Germinal center (tissue), 1 donor: ENCODE measurements at regions not wholly inside any gene's neighbourhood (a gene's known extent, or its start where the extent isn't known, plus 50 kb on each side); places are given as distances from the start of the nearest gene placed in this dataset.
A peak's percentile ranks its signal among the peaks of the same experiment; 100 is the strongest.

Source experiments
- DNase-seq: peaks from one replicate; pipeline ENCODE4 v3.0.0; 2012; ENCODE audit warnings: mixed read lengths, low spot score

DNA sequence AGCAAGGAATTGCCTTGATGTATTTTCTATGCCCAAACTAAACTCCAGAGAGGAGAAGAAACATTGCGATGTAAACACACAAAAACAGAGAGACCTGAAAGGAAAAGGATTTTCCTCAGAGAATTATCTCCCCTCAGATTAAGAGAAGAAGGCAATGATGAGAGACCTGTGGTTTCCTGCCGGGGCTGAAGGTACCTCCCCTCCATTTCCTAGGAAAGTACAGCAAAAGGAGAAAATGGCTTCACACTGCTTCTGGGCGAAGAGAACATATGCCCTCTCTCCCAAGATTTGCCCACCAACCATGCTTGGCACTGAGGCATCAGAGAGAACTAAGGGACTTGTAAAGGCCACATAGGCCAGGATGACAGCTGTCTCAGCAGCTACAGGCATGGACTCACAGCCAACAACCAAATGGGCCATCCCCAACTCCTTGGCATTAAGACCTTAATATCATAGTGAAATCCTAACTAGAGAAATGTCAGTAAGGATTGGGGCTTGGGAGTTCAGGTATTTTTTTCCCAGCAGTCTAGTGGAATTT is 523.0 kb downstream of the PTPRC start:
- no peak for DNase-seq

DNA sequence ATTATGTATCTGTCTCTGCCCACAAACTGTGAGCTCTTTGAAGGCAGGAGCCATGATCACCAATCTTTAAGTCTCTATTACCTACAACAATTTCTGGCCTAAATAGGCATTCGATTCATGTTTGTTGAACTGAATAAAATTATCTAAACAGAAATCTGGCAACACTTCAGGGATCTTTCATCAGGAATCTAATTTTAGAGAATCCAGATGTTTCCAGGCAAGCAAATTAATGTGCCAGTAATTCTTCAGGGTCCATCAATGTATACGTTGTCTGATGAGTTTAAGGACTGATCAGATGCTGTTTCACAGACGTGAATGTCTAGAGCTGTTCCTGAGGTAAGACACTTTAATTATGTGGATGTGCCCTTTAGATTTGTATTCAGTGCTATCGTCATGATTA is 524.4 kb downstream of the PTPRC start:
- DNase-seq, result no peak

DNA sequence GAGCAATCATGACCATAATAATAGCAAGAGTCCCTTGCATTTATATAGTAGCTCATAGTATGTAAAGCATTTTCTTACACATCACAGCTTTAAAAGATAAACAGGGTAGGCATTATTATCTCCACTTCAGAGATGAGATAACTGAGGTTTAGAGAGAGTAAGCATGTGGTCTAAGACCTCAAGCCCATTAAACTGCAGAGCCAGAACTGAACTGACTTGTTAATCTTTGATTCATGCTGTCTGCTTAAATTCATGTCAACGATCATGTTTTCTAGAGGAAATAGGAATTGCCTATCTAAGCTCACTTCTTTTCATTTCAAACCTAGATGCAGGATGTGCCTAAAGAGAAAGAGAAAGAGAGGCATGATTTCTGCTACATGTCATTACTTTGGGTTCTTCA is 524.8 kb downstream of the PTPRC start:
- DNase-seq, result no peak

DNA sequence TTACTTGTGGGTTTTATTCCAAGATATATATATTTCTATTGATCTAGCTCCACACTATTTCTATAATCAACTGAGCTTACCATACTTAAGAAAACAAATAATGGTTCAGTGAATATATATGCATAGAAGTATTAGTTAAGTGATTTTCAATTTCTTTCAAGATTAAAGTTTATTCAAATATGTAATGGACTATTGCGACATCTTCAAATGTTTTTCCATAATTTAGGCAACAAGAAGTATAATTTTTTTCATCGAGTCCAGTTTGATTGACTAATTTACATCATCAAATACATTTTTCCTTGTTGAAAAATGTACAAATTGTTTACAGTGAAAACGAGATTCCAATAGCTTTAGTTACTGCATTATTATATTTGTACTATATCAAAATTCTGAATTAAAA is 528.6 kb downstream of the PTPRC start:
- DNase-seq, result no peak

DNA sequence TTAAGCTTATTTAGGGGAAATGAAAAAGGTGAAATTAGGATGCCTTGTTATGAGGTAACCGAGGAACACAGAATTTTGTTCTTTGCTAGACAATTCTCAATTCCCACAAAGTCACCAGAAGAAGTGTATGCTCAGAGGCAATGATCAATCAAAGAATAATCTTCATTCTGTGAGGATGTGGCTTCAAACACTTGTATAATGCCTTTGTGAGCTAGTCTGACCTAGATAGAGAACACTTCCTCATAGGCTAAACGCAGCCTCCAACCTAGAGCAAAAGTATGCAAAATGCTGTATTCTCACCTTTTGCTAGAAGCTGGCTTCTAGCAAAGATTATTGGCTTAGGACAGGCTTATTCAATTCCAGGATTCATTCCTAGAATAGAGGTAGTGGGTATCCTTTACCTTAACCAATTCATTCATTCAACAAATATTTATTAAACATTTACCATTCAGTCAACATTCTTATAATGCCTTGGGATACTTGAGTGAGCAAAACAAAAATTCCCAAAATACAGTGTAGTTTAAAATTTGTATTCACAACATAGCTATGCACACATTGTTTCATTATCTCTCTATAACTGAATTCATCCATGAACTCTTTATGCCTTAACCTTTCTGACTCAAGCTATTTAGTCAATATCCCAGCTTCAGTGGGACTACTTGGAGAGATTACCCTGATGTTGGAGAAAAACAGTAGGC is 530.2 kb downstream of the PTPRC start:
- no peak for DNase-seq

DNA sequence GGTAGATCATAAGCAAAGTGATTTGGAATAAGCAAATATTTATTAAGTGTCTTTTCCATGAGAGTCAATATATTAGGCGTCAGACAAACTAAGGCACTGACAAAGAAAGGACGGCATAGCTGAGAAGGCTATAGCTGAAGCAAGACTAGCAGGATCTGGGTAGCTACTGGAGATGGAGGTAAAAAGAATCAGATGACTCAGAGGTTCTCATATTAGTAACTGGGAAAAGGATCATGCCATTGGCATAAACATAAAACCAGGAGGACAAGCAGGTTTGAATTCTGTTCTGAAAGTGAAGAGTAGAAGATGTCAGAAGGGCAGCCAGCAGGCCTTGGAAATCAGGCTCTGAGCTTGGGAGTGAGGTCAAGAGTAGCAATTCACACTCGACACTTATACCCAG is 531.9 kb downstream of the PTPRC start:
- DNase-seq, result no peak

DNA sequence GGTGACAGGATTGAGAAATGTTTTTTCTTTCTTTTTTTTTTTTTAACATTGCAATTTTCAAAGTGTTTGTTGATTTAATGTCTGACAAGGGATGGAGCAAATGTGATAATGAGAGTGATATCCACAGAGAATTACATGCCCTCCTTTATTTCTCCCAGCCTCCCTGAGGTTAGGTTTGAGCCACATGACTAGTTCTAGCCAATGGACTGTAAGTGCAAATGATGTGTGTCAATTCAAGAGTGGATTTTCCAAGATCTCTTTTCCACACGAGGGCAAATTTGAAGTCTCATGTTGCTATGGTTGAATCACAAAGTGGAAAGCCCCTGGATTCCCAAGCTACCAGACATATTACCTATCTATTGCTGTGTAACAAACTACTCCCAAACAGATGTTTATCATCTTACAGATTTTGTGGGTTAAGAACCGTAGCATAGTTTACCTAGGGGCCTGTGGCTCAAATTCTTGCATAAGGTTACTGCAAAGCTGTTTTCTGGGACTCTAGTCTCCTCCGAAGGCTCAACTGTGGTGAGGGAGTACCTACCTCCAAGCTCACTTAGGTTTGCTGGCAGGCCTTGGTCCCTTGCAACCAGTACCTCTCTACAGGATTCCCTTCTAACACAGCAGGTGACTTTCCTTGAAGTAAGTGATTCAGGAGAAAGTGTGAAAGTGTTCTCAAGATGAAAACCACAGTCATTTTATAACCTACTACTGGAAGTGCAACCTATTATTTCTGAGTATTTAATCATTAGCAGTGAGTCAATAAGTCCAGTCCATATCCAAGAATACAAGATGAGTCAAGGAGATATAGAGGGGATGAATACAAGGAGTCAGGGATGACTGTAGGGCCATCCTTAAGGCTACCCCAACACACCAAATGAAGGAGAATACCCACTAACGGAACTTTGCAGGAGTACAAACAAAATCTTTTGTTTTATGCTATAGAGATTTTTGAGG is 533.6 kb downstream of the PTPRC start:
- no peak for DNase-seq

DNA sequence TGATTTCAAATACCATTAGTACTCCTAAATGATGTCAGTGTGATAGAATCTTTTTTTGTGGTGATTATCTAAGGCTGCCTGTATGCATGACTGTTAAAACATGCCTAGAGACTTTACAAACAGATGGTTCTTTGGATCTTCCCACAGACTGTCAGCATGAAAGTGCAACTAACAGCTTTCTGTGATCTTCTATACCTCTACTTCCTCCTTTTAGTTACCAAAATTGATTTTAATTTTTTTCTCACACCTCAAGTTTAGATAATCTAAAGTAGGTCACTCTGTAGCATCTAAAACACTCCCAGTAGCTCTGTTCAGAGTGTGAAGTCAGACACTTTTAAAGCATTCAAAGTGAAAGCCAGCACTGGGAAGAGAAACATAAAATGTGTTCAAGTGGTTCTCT is 534.5 kb downstream of the PTPRC start:
- DNase-seq, result peak; percentile 10

DNA sequence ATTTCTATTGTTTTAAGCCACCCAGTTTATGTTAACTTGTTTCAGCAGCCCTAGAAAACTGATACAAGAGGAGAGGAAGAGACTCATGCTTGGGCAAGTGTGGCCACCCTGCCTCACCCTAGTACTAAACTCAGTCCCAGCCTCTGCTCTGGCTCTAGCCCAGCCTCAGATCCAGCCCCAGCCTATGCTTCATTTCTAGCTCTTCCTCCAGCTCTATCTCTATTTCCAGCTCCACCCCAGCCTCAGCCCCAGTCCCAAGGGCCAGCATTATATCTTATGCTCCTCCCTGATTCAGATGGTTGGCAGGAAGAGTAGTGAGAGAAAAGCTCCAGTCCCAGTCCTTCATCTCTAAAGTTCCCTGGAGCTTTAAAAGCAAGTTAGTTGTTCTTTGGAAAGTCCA is 535.5 kb downstream of the PTPRC start:
- DNase-seq, result no peak

DNA sequence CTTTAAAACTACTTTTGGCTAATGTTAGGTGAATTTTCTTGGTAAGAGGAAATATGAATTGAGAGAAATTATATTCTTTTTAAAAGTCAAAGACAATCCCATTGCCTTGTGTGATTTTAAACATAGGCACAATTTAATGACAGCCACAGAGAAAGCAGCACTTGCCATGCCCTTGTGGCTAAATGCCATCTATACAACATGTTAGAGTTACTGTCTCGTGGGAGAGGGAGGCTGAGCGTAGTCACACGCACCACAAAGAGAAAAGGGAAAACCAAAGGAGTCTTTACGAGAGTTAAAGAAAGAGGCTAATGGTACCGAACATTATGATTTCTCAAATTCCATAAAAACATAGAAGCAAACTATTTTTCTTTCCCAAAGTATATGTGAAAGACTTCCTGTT is 537.9 kb downstream of the PTPRC start:
- DNase-seq, result no peak

DNA sequence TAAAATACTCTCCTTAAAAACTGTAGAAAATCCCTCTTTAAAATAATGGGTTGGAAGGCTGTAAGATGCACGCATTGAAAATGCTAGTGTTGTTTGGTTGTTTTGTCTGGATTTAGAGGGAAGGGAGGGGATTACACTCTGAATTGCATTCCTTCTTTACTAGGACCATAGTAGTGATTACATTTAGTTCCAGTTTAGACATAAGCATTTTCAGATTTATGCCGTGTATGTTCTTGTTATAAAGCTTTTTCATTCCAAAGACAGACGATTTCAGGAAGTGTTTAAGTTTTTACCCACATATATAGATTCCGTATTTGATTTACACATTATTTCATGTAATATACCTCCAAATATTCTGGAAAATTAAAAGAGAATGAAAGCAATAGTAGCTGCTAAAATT is 538.4 kb downstream of the PTPRC start:
- DNase-seq, result no peak

DNA sequence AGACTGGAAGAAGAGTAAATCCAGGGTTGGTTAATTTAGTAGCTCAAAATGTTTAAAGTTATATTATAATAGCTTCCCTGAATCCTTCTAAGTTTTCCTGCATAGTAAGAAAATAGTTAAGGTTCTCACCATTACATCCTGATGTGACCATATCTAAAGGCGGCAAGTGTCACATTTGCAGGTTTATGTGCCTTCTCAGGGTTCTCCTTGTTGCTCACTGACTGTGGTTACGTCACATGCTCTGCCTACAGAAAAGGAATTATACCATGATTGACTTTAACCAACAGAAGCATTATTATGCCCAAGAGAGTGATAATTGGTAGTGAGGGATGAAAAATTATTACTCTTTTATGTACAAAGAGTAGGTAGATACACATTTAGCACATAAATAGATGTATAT is 539.8 kb downstream of the PTPRC start:
- no peak for DNase-seq

DNA sequence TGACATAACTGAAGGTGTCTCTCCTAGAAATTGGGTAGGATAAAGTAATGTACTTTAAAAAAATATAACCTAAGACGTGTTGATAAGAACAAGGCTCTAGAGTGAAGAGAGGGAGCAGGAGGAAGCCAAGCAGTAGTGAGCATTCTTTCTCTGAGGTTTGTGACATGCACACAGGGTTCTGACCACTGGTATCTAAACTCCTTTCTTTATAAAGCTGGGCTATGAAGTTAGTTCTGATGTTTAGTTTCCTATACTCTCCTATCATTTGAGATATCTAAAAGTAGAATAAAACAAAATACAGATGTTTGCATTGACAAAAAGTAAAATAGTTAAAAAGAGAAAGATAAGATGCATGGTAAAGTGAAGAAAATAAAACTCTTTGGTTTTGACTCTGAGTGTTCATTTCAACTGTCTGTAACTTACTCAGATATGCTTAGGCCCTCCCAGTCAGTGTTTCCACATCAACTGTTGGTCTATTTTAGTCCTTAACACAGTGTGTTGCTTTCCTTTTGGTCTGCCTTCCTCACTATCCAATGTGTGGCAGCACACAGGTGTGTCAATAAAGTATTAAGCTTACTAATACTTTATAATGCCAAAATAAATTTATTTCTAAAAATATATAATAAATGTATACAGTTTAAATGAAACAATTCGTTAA is 543.5 kb downstream of the PTPRC start:
- no peak for DNase-seq

DNA sequence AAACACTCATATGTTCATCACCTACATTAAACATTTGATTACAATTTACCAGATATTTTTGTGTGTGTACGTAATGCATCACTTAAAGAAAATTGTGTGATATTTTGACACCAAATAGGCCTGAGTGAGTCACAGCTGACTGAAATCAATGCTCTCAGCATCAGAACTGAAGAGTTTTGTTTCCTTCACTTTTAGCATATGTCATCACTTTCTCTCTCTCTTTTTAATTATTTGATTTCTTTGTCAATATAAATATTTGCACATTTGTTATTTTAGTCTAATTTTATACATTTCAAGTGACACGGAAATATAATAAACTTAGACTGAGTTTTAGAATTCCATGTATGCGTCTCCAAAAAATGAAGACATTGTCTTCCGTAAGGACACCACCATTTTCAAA is 545.3 kb downstream of the PTPRC start:
- DNase-seq, result no peak

DNA sequence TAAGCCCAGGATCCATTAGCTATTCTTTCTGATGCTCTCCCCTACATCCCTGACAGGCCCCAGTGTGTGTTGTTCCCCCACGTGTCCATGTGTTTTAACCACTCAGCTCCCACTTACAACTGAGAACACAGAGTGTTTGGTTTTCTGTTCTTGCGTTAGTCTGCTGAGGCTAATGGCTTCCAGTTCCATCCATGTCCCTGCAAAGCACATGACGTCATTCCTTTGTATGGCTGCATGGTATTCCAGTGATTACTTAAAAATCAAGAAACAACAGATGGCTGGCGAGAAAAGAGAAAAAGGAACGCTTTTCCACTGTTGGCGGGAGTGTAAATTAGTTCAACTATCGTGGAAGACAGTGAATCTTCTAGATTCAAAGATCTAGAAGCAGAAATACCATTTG is 556.0 kb downstream of the PTPRC start:
- DNase-seq, result no peak

DNA sequence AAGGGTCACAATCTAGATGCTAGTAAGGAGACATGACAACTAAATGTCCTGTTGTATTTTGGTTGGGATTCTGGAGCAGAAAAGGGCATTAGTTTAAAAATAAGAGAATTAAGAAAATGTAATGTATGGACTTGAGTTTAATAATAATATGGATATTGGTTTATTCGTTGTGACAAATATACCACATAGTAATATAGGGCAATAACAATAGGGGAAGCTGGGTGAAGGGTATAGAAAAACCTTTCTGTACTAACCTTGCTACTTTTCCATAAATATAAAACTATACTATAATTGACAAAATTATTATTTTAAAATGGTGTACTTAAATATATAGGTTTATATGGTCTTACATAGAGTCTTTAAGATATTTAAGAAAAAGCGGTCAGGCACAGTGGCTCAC is 558.9 kb downstream of the PTPRC start:
- DNase-seq, result no peak

DNA sequence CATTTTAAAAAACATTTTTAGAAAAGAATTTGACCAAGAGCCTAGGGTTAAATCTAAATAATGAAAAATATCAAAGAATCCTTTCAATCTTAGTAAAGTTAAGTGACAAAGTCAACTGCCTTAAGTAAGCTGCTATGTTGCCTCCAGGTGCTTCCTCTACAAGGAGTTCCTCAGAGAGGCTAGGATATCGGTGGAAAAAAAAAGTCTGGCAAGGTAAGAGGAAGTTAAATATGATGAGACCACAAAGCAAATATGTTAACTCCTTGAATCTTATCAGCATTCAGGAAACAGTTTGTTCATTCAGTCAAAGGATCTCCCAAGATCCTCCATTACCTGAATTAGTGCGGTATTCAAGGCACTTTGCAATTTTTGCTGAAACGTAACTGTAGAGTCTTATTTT is 563.5 kb downstream of the PTPRC start:
- no peak for DNase-seq

DNA sequence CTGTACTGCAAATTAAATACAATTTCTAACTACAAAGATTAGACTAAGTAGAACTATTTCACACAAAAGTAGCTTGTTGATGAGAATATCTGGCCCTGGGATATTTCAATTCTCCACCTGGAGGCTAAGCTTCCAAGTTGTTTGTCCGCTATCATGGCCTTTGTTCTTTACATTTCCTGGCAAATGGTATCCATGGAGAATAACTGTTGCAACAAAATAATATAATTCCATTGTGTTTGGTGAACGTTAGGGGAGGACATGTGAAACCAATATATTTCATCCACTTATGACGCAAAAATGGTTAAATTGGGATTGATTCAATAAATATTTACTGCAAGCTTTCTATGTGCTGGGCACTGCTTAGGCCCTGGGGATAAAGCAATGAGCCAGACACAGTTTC is 565.4 kb downstream of the PTPRC start:
- DNase-seq, result no peak

DNA sequence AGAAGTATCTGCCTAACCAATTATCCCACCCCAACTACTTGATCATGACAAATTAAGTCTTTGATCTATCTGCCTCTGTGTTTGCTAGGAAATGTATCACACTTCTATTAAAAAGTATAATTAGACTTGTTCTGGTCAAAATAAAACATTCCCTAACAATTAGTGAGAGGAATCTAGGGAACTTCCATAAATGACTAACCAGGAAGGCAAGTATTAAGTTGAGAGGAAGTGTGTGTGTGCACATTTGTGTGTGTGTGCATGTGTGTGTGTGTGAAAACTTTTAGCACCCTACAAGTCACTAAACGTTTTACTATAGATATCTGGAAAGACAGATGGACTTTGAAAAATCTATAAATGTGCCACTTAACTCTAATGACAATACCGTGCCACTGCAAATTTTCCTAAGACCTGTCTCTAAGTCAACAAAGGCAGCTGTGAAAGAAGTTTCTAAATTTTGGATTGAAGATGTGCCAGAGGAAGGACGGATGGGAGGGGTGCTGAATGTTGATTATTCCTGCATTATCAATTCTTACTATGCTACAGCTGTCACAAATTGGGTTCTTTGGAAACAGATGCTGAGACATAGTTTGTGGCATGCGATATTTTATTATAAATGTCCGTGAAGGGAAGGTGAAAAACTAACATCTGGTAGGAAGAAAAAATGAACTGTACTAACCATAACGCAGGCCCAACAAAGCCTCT is 567.1 kb downstream of the PTPRC start:
- no peak for DNase-seq

DNA sequence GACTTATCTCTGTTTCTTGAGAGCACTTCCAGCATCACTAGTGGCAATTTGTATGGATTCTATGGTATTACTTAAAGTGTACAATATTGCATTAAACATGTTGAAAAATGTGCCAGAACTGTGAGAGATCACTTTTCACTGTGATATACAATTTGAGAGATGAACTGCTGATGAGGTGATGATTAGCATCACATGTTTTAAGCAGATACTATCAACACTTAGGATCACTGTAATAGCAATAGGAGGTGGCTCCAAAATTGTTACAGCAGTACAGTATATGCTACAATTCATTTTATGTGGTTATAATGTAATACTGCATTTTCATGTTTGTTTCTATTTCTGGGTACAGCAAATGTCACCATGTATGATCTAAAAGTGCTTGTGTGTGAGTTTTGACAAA is 570.0 kb downstream of the PTPRC start:
- DNase-seq, result no peak

DNA sequence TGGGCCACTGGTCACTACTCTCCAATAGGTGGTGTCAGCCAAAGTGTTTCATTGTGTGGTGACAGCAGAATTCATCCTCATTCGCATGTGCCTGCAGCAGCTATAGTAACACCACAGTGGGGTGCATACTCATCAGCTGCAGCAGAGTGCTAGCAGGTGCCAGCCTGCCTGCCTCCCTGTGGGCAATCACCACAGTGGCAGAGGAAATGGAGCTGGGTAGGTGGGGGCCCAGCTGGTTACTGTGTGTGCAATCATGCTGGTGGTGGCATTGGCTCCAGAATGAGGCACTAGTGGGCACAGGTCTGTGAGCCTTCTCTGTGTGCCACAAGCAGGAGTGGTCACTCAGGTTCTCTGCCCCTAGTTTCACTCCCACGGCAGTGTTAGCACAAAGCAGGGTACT is 579.2 kb downstream of the PTPRC start:
- DNase-seq, result no peak

DNA sequence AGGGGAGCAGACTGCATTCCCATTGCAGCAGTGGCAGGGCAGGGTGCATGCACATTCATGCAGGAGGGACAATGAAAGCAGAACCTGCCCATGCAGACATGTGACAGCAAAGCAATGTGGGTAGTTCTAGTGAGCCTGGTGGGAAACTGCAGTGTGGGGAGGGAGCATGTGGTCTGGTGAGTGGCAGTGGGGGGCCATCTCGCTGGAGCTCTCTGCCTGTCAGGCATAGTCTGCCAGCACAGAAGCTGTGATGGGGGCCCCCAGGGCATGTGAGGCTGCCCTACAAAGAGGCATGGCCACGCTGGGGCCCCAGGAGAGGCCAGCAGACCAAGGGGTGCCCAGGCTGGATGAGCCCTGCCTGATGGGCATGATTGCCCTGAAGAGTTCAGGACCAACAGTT is 579.7 kb downstream of the PTPRC start:
- no peak for DNase-seq
